Activated T-helper 2 cell treated with anti-CD3 and anti-CD28 coated beads, Interferon-gamma antibody, Interleukin-2, Interleukin-4, amounts not matched to agents 10 μg/mL and 5 μg/mL and 100 μg/mL, durations not matched to agents 14 hours and 24 hours and 36 hours (primary cell): ENCODE measurements at regions not wholly inside any gene's neighbourhood (a gene's known extent, or its start where the extent isn't known, plus 50 kb on each side); places are given as distances from the start of the nearest gene placed in this dataset.

ENCODE experiments used
- DNase-seq: peaks from one replicate; pipeline ENCODE4 v3.0.0; 2021; ENCODE audit warnings: low spot score
- H3K27ac Mint-ChIP-seq: one replicate; pipeline ENCODE4 v1.8.0; 2021; ENCODE audit warnings: mixed read lengths
- H3K27me3 Mint-ChIP-seq: one replicate; pipeline ENCODE4 v1.8.0; 2021; ENCODE audit warnings: low read depth, mixed read lengths
- H3K36me3 Mint-ChIP-seq: one replicate; pipeline ENCODE4 v1.8.0; 2021; ENCODE audit warnings: low read depth, mixed read lengths
- H3K4me1 Mint-ChIP-seq: one replicate; pipeline ENCODE4 v1.8.0; 2021; ENCODE audit warnings: low read depth, mixed read lengths
- H3K4me3 Mint-ChIP-seq: one replicate; pipeline ENCODE4 v1.8.0; 2021; ENCODE audit warnings: low read depth, mild to moderate bottlenecking, moderate library complexity, mixed read lengths
- H3K9me3 Mint-ChIP-seq: one replicate; pipeline ENCODE4 v1.8.0; 2021; ENCODE audit warnings: mixed read lengths
- intact Hi-C: fragments of 100-400 bp; cut with micrococcal nuclease; formaldehyde crosslinking; loops from one replicate; pipeline ENCODE4 v1.15.1; 2023

DNA sequence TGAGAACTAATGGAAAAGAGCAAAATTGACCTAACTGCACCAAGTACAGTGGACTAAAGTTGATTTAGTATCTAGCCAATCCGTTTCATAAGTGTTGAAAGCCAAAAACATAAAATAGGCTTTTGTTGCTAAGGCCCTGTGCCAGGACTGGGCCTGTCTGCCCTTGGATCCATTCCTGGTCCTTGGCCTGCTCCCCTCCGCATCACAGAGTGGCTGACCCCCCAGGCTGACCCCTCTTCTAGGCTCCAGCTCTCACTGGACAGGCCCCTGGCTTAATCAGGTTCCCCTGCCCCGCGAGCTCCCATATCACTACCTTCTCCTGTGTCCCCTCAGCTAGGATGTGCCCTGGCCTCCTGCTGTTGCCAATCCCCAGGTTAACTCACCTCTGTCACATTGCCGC is 313.6 kb upstream of the MYOCD start:
- no peaks in the 10 kb centered on the region for H3K4me1 Mint-ChIP-seq
- no peak overlapping the region for H3K27ac Mint-ChIP-seq
- H3K27me3 Mint-ChIP-seq = no peaks in the 10 kb centered on the region
- intact Hi-C loops = no loop called here
- no peak overlapping the region for H3K4me3 Mint-ChIP-seq
- DNase-seq = no peak
- H3K36me3 Mint-ChIP-seq = no peaks in the 10 kb centered on the region
- peaks cover 39% of the 10 kb centered on the region for H3K9me3 Mint-ChIP-seq

DNA sequence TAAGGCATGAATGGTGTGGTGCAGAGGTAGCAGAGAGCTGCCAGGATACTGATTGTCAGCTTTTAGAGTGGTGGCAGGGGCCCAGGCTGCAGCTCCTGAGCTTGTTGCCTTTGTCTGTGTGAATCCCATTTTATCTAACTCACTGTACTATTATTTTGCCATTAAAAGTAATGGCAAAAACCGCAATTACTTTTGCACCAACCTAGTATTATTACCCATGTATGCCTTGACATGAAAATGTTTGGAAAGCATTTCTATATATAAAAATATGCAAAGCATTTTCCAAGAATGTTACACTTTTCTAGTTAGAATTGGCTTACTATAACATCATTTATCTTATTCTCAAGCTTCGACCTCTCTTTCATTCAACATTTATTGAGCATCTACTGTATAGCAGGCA is 308.1 kb upstream of the MYOCD start:
- Mint-ChIP-seq H3K9me3 (peaks cover 49% of the 10 kb centered on the region), H3K4me1 (no peaks in the 10 kb centered on the region), H3K36me3 (no peaks in the 10 kb centered on the region), H3K27ac (no peak overlapping the region), H3K4me3 (no peak overlapping the region), H3K27me3 (no peaks in the 10 kb centered on the region)
- intact Hi-C loops = no loop called here
- DNase-seq = no peak

DNA sequence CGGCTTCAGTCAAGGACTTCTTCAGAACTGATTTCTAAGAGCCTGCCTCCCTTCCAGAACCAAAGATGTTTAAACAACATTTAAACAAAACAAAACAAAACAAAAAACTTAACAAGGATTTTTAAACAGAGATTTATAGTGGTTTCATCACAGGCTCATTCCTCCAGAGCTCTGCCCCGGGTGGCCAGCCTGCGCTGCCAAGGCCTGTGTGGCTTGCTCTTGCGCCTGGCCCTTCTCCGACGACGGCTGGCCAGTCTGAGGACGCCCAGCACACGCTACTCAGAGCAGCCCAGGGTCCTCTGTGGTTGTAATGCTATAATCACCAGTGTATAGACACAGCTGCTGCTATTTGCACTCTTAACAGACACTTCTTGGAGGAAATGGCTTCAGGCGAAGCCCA is 307.2 kb upstream of the MYOCD start:
- DNase-seq = no peak
- peaks cover 52% of the 10 kb centered on the region for H3K9me3 Mint-ChIP-seq
- no peaks in the 10 kb centered on the region for H3K27me3 Mint-ChIP-seq
- intact Hi-C loops = no loop called here
- H3K27ac Mint-ChIP-seq = no peak overlapping the region
- no peak overlapping the region for H3K4me3 Mint-ChIP-seq
- no peaks in the 10 kb centered on the region for H3K4me1 Mint-ChIP-seq
- H3K36me3 Mint-ChIP-seq = no peaks in the 10 kb centered on the region

DNA sequence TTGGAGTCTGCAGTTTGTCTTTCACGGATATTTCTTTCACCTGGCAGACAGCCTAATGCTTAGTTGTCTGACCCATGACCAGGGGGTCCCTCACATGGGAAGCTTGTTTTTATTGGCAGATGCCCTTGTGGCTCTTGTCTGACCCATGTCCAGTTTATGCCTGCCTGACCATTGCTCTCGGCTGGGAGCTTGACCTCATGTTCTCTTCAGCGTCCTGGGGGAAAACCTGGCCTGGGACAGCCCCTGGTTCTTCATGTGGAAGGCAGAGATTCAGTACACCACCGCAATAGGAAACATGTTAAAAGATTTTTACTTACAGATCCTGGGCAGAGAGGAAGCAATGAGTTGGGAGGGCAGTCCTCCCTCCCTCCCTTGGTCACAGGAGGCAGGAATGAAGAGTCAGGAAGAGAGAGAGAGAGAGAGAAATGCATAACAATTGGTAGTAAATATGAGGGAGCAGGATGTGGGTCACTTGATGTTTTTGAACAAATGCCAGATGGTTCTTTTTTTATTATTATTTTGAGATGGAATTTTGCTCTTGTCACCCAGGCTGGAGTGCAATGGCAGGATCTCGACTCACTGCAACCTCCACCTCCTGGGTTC is 302.7 kb upstream of the MYOCD start:
- no peaks in the 10 kb centered on the region for H3K4me1 Mint-ChIP-seq
- no peak for DNase-seq
- intact Hi-C loops = no loop called here
- no peaks in the 10 kb centered on the region for H3K36me3 Mint-ChIP-seq
- no peaks in the 10 kb centered on the region for H3K27me3 Mint-ChIP-seq
- peaks cover 51% of the 10 kb centered on the region for H3K9me3 Mint-ChIP-seq
- no peak overlapping the region for H3K27ac Mint-ChIP-seq
- H3K4me3 Mint-ChIP-seq = no peak overlapping the region

DNA sequence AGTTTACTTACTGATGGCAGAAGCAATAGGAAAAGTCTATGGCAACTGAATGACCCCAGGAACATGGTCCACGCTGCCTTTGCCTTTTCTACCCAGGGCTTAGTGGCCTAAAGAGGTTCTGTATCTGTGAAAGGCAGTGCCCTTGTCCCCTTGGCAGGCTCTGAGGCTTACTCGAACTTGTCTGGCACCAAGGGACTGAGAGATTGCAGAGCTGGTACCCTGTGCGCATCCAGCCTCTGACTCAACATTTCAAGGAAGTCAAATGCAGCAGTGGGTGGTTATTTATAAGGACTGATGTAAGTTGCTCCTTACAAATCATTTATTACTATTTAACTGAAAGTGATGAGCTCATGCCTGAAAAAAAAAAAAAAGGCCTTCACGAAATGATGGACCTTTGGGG is 299.9 kb upstream of the MYOCD start:
- Mint-ChIP-seq H3K9me3 (peaks cover 43% of the 10 kb centered on the region), H3K27ac (no peak overlapping the region), H3K4me1 (no peaks in the 10 kb centered on the region), H3K27me3 (no peaks in the 10 kb centered on the region), H3K4me3 (no peak overlapping the region), H3K36me3 (no peaks in the 10 kb centered on the region)
- intact Hi-C loops = no loop called here
- DNase-seq = no peak

DNA sequence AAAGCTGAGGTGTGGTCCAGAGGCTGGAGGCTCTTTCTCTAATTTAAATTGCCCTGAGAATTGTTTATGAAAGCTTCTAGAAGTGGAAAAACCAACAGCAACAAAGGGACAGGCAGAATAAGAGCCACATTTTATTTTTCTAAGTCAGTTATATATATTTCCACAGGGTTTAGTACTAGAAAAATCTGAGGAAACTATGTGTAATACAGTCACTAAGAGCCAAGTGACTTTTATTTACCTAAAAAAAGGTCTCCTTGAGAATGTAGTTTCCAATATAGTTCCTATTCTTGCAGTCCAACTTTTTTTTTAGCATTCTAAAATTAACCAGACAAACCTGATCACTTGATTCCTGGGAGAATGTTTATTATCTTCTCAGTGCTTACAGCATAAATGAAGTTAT is 296.6 kb upstream of the MYOCD start:
- H3K4me3 Mint-ChIP-seq = no peak overlapping the region
- H3K27me3 Mint-ChIP-seq = no peaks in the 10 kb centered on the region
- no peak overlapping the region for H3K27ac Mint-ChIP-seq
- H3K36me3 Mint-ChIP-seq = no peaks in the 10 kb centered on the region
- peaks cover 42% of the 10 kb centered on the region for H3K9me3 Mint-ChIP-seq
- DNase-seq = no peak
- intact Hi-C loops = no loop called here
- H3K4me1 Mint-ChIP-seq = no peaks in the 10 kb centered on the region

DNA sequence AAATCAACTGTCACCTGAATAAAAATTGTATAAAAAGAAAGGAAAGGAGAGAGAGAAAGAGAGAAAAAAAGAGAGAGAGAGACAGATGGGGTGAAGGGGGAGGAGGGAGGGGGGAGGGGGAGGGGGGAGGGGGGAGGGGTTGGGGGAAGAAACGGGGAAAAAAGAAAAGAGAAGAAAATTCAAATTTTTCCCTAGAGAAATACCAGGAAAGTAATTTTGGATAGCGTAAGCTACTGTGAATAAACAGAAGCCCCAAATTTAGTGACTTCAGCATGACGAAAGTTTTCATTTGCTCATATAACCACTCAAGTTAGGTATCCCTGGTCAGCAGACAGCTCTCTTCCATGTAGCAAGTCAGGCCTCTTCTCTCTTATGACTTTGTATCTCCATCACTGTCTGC is 289.4 kb upstream of the MYOCD start:
- peaks cover 42% of the 10 kb centered on the region for H3K9me3 Mint-ChIP-seq
- H3K27ac Mint-ChIP-seq = no peak overlapping the region
- H3K4me1 Mint-ChIP-seq = no peaks in the 10 kb centered on the region
- H3K27me3 Mint-ChIP-seq = no peaks in the 10 kb centered on the region
- no peaks in the 10 kb centered on the region for H3K36me3 Mint-ChIP-seq
- no peak for DNase-seq
- no peak overlapping the region for H3K4me3 Mint-ChIP-seq
- intact Hi-C loops = no loop called here

DNA sequence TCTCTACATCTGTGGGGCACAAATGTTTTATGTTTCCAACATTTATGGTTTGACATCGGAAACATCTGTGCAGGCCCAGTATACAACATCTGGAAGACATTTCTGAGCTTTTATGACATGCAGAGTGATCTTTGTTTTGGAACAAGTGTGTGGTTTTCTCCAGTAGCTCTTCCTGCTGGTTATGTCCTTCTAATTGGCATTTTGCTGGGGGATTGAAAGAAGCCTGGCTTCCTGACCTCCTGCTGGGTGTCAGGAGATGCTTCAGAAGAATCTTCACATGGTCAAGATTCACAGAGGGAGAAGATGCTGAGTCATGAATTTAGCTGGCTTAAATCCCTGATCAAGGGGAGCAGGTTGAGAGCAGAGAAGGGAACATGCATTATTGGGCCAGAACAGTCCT is 279.5 kb upstream of the MYOCD start:
- no peaks in the 10 kb centered on the region for H3K27me3 Mint-ChIP-seq
- H3K4me1 Mint-ChIP-seq = no peaks in the 10 kb centered on the region
- peaks cover 16% of the 10 kb centered on the region for H3K9me3 Mint-ChIP-seq
- H3K27ac Mint-ChIP-seq = no peak overlapping the region
- no peaks in the 10 kb centered on the region for H3K36me3 Mint-ChIP-seq
- H3K4me3 Mint-ChIP-seq = no peak overlapping the region
- DNase-seq = no peak
- intact Hi-C loops = no loop called here

DNA sequence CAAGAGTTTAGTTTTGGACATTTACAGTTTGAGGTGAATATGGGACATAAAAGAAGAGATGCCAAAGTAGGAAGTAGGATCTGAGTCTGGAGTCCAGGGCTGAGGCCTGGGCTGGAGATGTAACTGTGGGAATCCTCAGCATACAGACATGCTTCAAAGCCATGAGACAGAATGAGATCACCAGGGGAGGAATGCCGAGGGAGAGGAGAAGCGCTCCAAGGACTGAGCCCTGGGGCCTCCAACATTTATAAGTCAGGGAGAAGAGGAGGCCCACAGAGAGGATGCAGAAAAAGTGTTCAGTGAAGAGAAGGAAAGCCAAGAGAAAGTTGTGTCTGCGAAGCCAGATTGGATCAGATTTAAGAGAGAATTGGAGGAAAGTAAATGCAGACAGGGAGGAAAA is 277.5 kb upstream of the MYOCD start:
- H3K4me3 Mint-ChIP-seq = no peak overlapping the region
- no peaks in the 10 kb centered on the region for H3K36me3 Mint-ChIP-seq
- no peak for DNase-seq
- peaks cover 9% of the 10 kb centered on the region for H3K9me3 Mint-ChIP-seq
- H3K27ac Mint-ChIP-seq = no peak overlapping the region
- intact Hi-C loops = no loop called here
- H3K27me3 Mint-ChIP-seq = no peaks in the 10 kb centered on the region
- H3K4me1 Mint-ChIP-seq = no peaks in the 10 kb centered on the region

DNA sequence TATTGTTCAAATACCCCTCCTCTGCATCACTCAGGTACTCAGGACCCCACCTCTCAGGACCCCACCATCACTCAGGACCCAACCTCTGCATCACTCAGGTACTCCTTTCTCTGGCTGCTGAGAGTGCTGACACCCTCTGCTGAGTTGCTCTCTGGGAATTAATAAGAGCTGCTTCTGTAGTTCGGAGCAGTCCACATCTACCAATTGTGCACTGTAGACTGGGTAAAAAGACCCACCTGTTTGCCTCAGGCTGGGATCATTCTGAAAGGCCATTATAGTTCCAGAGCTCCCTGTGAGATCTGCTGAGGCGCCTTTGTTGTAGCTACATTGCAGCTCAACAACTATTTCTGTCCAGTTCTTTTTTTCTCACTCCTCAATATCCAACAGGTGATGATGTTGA is 276.3 kb upstream of the MYOCD start:
- H3K9me3 Mint-ChIP-seq = peaks cover 14% of the 10 kb centered on the region
- H3K27ac Mint-ChIP-seq = no peak overlapping the region
- H3K4me3 Mint-ChIP-seq = no peak overlapping the region
- no peaks in the 10 kb centered on the region for H3K4me1 Mint-ChIP-seq
- no peaks in the 10 kb centered on the region for H3K27me3 Mint-ChIP-seq
- DNase-seq = no peak
- H3K36me3 Mint-ChIP-seq = no peaks in the 10 kb centered on the region
- intact Hi-C loops = no loop called here

DNA sequence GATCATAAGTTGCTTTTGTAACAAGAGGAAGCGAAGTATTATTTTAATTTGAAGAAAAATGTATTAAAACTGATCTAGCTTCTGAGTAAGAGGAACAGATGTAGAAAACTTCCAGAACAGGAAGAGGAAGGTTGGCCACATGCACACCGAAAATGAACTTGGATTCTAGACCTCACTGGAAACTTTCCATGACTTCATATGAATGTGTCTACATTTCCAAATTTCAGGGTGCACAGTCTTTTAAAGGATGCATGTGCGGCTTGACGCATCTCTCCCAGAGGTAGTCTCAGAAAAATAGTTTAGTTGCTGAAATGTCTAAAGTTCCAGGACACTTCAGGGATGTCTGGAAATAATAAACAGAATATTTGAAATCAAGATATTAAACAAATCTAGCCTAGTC is 275.1 kb upstream of the MYOCD start:
- H3K27me3 Mint-ChIP-seq = no peaks in the 10 kb centered on the region
- no peaks in the 10 kb centered on the region for H3K4me1 Mint-ChIP-seq
- H3K27ac Mint-ChIP-seq = no peak overlapping the region
- intact Hi-C loops = no loop called here
- no peak overlapping the region for H3K4me3 Mint-ChIP-seq
- peaks cover 18% of the 10 kb centered on the region for H3K9me3 Mint-ChIP-seq
- no peak for DNase-seq
- H3K36me3 Mint-ChIP-seq = no peaks in the 10 kb centered on the region

DNA sequence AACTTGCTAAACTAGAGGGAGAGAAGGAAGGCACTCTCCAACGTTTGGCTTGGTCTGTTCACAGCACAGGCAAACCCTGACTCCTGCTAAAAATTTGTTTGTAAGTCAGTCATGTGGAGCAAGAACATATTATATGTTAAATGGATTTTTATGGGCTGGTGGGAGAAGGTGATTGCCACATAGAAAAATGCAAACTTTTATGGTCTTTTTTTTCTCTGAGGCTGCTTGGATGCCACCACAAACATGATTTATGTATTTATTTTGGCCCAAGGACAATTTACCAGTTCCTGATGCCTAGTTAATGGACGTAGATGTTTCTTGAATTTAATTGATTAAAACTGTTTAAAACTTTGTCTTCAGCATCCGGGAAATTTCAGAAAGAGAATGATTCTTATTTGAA is 274.2 kb upstream of the MYOCD start:
- intact Hi-C loops = no loop called here
- no peaks in the 10 kb centered on the region for H3K4me1 Mint-ChIP-seq
- H3K36me3 Mint-ChIP-seq = no peaks in the 10 kb centered on the region
- H3K27me3 Mint-ChIP-seq = no peaks in the 10 kb centered on the region
- no peak overlapping the region for H3K4me3 Mint-ChIP-seq
- DNase-seq = no peak
- no peak overlapping the region for H3K27ac Mint-ChIP-seq
- peaks cover 20% of the 10 kb centered on the region for H3K9me3 Mint-ChIP-seq

DNA sequence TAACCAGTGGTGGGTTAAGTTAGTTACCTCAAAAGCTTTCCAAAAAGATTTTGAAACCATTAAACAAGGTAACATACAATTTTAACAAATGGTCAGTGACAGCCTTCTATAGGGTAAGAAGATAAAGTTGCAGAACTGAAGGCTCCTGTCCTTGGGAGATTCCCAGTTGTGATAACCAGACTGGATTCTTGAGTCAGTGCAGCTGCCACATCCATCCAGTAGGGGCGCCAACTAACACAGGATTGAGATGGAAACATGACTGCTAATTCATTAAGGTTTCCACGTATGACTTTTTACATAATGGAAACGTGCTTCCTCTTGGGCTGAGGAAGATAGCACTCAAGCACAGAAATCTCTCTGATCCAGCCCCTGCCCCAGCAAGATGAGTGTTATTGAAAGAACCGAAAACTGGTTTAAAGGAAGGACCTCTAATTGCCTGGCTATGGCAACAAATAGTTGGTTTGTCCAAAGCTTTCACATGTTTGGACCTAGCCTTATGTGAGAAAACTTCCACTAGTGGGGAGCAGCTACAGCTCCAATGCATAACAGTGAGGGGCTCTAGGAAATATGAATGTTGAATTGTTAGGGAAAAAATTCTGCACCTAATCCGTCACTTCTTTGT is 269.8 kb upstream of the MYOCD start:
- no peaks in the 10 kb centered on the region for H3K4me1 Mint-ChIP-seq
- intact Hi-C loops = no loop called here
- H3K9me3 Mint-ChIP-seq = peaks cover 41% of the 10 kb centered on the region
- H3K27me3 Mint-ChIP-seq = no peaks in the 10 kb centered on the region
- no peak overlapping the region for H3K27ac Mint-ChIP-seq
- H3K36me3 Mint-ChIP-seq = no peaks in the 10 kb centered on the region
- no peak for DNase-seq
- no peak overlapping the region for H3K4me3 Mint-ChIP-seq
